NCI-H82 (cell line): ENCODE measurements at regions not wholly inside any gene's neighbourhood (a gene's known extent, or its start where the extent isn't known, plus 50 kb on each side); places are given as distances from the start of the nearest gene placed in this dataset.
"Not testable (repeated sequence)": the region's sequence is repeated elsewhere in the genome, so short reads cannot be mapped to it uniquely, and the experiment has no call there.

Experiments used
- DNase-seq: peaks from one replicate; lab custom pipeline; 2025; lab: John Stamatoyannopoulos, UW

- DNase-seq: peak; percentile 20
These were observed 304.4 kb downstream of the SUCLA2 start for GRCh38 chr13:47696674-47697073.

GRCh38 chr13:47687577-47687976 is 313.5 kb downstream of the SUCLA2 start:
- DNase-seq: no peak

- DNase-seq: not testable (repeated sequence)
These were observed 315.9 kb downstream of the SUCLA2 start for GRCh38 chr13:47685156-47685555.

- DNase-seq: no peak
These were observed 320.3 kb downstream of the SUCLA2 start for GRCh38 chr13:47680748-47681147.

GRCh38 chr13:47679401-47679800 is 321.7 kb downstream of the SUCLA2 start:
- DNase-seq: no peak

GRCh38 chr13:47678201-47678968 is 322.7 kb downstream of the SUCLA2 start:
- no peak for DNase-seq

- no peak for DNase-seq
These were observed 325.2 kb downstream of the SUCLA2 start for GRCh38 chr13:47675871-47676270.

- no peak for DNase-seq
These were observed 327.8 kb downstream of the SUCLA2 start for GRCh38 chr13:47673009-47673850.

- DNase-seq: no peak
These were observed 328.6 kb downstream of the SUCLA2 start for GRCh38 chr13:47672245-47673008.

GRCh38 chr13:47671776-47672175 is 329.3 kb downstream of the SUCLA2 start:
- no peak for DNase-seq

- DNase-seq: no peak
These were observed 336.0 kb downstream of the SUCLA2 start for GRCh38 chr13:47665043-47665442.

- no peak for DNase-seq
These were observed 340.0 kb downstream of the SUCLA2 start for GRCh38 chr13:47661076-47661475.

GRCh38 chr13:47656651-47657050 is 344.4 kb downstream of the SUCLA2 start:
- no peak for DNase-seq

GRCh38 chr13:47650209-47650608 is 350.9 kb downstream of the SUCLA2 start:
- peak; percentile 50 for DNase-seq

- DNase-seq: no peak
These were observed 354.1 kb downstream of the SUCLA2 start for GRCh38 chr13:47647001-47647400.

GRCh38 chr13:47646298-47646697 is 354.8 kb downstream of the SUCLA2 start:
- DNase-seq: no peak

GRCh38 chr13:47639738-47640447 is 361.2 kb downstream of the SUCLA2 start:
- DNase-seq: peak; percentile 35

- no peak for DNase-seq
These were observed 362.4 kb downstream of the SUCLA2 start for GRCh38 chr13:47638627-47639026.

GRCh38 chr13:47632311-47632710 is 368.8 kb downstream of the SUCLA2 start:
- DNase-seq: peak; percentile 99

GRCh38 chr13:47628666-47629065 is 372.4 kb downstream of the SUCLA2 start:
- DNase-seq: no peak

- DNase-seq: no peak
These were observed 377.2 kb downstream of the SUCLA2 start for GRCh38 chr13:47623862-47624261.

- no peak for DNase-seq
These were observed 379.1 kb downstream of the SUCLA2 start for GRCh38 chr13:47621931-47622330.
